H54 (cell line): ENCODE measurements at regions not wholly inside any gene's neighbourhood (a gene's known extent, or its start where the extent isn't known, plus 50 kb on each side); places are given as distances from the start of the nearest gene placed in this dataset.
A peak's percentile ranks its signal among the peaks of the same experiment; 100 is the strongest.

Source experiments
- DNase-seq: peaks from one replicate; pipeline ENCODE4 v3.0.0; 2011; ENCODE audit warnings: low spot score, mixed read lengths; ENCODE audit not compliant: insufficient read length
- FAIRE-seq: peaks from 3 replicates; lab custom pipeline; 2011; peaks lifted over from hg19 to GRCh38; lab: Jason Lieb, UNC
- POLR2A ChIP-seq: IDR thresholded peaks from 2 replicates; pipeline ENCODE4 v1.6.1; 2011; ENCODE audit warnings: low read depth, mild to moderate bottlenecking, low read length

GRCh38 chr14:44589180-44589579 is 82.1 kb upstream of the FSCB start:
- FAIRE-seq, result peak; percentile 53
- TF ChIP-seq POLR2A, result no peak
- peak; percentile 12 for DNase-seq

- TF ChIP-seq POLR2A, result no peak
- DNase-seq, result no peak
Measured at GRCh38 chr14:44586910-44587309, 79.8 kb upstream of the FSCB start.

GRCh38 chr14:44576356-44576755 is 69.3 kb upstream of the FSCB start:
- no peak for TF ChIP-seq POLR2A
- no peak for FAIRE-seq
- no peak for DNase-seq

More at GRCh38 chr14:44586910-44587309, 79.8 kb upstream of the FSCB start:
- no peak for FAIRE-seq

- FAIRE-seq (no peak), DNase-seq (no peak)
- TF ChIP-seq POLR2A, result no peak
Measured at GRCh38 chr14:44567997-44568396, 60.9 kb upstream of the FSCB start.

GRCh38 chr14:44565968-44566367 is 58.9 kb upstream of the FSCB start:
- no peak for TF ChIP-seq POLR2A
- DNase-seq, result no peak
- no peak for FAIRE-seq

GRCh38 chr14:44564908-44565307 is 57.8 kb upstream of the FSCB start:
- no peak for FAIRE-seq

More at GRCh38 chr14:44564908-44565307, 57.8 kb upstream of the FSCB start:
- TF ChIP-seq POLR2A, result no peak
- DNase-seq, result no peak
